GM21529 (cell line): ENCODE measurements at regions not wholly inside any gene's neighbourhood (a gene's known extent, or its start where the extent isn't known, plus 50 kb on each side); places are given as distances from the start of the nearest gene placed in this dataset.

ENCODE experiments used
- ATAC-seq: cut with Tn5 transposase; IDR thresholded peaks from one replicate; pipeline ENCODE4 v1.9.1; 2021; ENCODE audit not compliant: unreplicated experiment

- no peak for ATAC-seq
Observed at GRCh38 chr2:226581661-226582060, 218.0 kb downstream of the IRS1 start.

GRCh38 chr2:226581004-226581403 is 218.6 kb downstream of the IRS1 start:
- ATAC-seq = no peak

GRCh38 chr2:226580403-226580802 is 219.2 kb downstream of the IRS1 start:
- ATAC-seq = no peak

- ATAC-seq = no peak
Observed at GRCh38 chr2:226579519-226579918, 220.1 kb downstream of the IRS1 start.

GRCh38 chr2:226578879-226579278 is 220.7 kb downstream of the IRS1 start:
- no peak for ATAC-seq

- ATAC-seq = no peak
Observed at GRCh38 chr2:226578373-226578772, 221.2 kb downstream of the IRS1 start.

GRCh38 chr2:226575928-226576327 is 223.7 kb downstream of the IRS1 start:
- ATAC-seq = no peak

- ATAC-seq = no peak
Observed at GRCh38 chr2:226573158-226573557, 226.5 kb downstream of the IRS1 start.

GRCh38 chr2:226564667-226565066 is 235.0 kb downstream of the IRS1 start:
- ATAC-seq = no peak

GRCh38 chr2:226561962-226562361 is 237.7 kb downstream of the IRS1 start:
- ATAC-seq = no peak

- ATAC-seq = no peak
Observed at GRCh38 chr2:226560325-226560724, 239.3 kb downstream of the IRS1 start.

GRCh38 chr2:226559536-226559935 is 240.1 kb downstream of the IRS1 start:
- ATAC-seq = no peak

- no peak for ATAC-seq
Observed at GRCh38 chr2:226558418-226558817, 241.2 kb downstream of the IRS1 start.

GRCh38 chr2:226556050-226556449 is 243.6 kb downstream of the IRS1 start:
- ATAC-seq = no peak

GRCh38 chr2:226554701-226555100 is 244.9 kb downstream of the IRS1 start:
- no peak for ATAC-seq

GRCh38 chr2:226553333-226553732 is 246.3 kb downstream of the IRS1 start:
- ATAC-seq = no peak

GRCh38 chr2:226552571-226553285 is 246.9 kb downstream of the IRS1 start:
- ATAC-seq = no peak

GRCh38 chr2:226551522-226552250 is 247.9 kb downstream of the IRS1 start:
- ATAC-seq = no peak

GRCh38 chr2:226550801-226551200 is 248.8 kb downstream of the IRS1 start:
- ATAC-seq = no peak

GRCh38 chr2:226548732-226549131 is 250.9 kb downstream of the IRS1 start:
- ATAC-seq = no peak

GRCh38 chr2:226544596-226545210 is 254.9 kb downstream of the IRS1 start:
- ATAC-seq = no peak
